Raji (cell line): ENCODE measurements at regions not wholly inside any gene's neighbourhood (a gene's known extent, or its start where the extent isn't known, plus 50 kb on each side); places are given as distances from the start of the nearest gene placed in this dataset.

Experiments used
- POLR2A ChIP-seq: IDR thresholded peaks from 2 replicates; pipeline ENCODE4 v1.6.1; 2011; ENCODE audit warnings: low read depth, low read length, control low read depth; ENCODE audit not compliant: insufficient read depth

GRCh38 chr1:55639526-55639925 is 424.4 kb upstream of the USP24 start:
- no peak for TF ChIP-seq POLR2A

GRCh38 chr1:55639051-55639450 is 423.9 kb upstream of the USP24 start:
- no peak for TF ChIP-seq POLR2A

DNA sequence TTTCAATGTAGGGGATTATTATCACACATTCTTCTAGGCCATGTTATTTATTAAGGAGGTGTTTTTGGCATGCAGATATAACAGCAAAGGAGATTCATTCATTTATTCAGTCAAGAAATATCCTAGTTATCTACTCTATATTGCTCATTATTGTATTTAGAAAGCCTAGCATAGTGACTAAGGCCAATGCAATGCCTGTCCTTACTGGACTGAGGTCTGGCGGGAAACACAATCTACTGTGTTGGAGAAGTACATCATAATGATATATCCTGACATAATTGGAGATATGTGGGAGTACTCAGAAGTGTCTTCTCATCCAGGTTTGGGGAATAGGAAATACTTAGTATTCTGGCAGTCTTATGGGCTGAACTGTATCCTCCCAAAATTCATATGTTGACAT is 421.5 kb upstream of the USP24 start:
- no peak for TF ChIP-seq POLR2A

DNA sequence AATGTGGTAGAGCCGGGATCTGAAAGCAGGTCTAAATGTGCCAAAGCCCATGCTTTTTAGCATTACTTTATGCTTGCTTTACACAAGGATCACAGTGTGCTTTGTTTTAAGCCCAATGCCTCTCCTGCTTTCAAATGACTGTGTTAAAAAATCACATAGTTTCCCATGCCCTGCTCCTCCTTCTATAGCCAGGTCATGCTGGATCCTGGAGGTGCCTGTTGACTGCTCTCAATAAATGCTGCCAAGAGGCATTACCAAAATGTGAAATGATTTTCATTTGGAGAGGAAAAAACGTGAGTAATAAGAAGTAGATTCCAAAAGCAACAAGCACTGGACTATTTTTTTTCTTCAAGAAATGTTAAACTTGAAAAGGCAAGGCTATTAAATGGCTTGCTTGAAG is 420.7 kb upstream of the USP24 start:
- TF ChIP-seq POLR2A = no peak

DNA sequence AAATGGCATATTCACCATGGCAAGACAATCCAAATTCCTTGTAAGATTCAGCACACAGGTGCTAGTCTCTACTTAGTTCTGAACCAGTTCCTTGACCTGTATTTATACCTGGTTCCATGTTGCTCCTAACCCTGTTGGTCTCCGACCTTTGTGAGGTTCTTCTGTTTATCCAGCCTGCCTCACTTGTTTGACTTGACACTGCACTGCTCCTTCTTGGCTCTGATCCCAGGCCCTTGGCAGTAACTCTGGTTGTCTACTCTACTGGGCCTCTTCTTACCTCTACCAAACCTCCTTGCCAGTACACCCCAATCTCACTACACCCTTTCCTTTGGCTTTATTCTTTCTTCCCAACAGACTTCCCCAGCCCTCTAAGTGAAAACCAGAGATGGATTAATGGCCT is 419.4 kb upstream of the USP24 start:
- no peak for TF ChIP-seq POLR2A

DNA sequence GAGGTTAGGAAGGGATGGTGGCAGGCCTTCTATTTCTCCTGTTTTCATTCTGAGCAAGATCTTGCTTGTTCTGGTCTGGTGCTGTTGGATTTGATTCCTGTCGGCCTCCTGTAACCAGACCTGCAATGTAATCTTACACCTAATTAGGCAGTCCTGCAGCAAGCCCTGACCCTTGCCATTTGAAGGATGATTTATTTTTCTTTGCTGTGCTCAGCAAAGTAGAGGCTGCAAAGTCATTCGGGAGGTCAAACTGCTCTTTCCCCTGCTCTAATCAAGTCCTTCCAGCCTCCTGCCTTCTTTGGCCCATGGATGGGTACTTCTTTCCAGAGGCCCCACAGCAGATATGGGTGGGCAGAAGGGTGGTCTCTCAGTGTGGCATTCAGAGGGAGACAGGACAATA is 417.7 kb upstream of the USP24 start:
- TF ChIP-seq POLR2A = no peak

DNA sequence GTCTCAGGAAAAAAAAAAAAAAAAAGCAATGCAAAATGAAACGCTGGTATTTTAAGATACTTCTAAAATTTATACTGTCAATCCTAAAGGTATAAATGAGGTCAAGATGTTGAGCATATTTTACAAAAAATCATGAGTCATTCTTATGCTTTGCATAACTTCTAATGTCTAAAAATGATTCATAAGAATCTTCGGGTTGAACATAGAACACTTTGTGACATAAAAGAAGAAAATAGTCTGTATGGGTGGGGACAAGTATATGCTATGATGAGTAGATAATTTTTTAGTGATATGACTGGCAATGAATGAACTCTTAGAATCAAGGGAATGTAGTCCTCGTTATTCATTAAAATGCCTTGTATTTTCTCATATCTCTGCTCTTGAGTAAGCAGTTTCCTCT is 416.9 kb upstream of the USP24 start:
- no peak for TF ChIP-seq POLR2A

DNA sequence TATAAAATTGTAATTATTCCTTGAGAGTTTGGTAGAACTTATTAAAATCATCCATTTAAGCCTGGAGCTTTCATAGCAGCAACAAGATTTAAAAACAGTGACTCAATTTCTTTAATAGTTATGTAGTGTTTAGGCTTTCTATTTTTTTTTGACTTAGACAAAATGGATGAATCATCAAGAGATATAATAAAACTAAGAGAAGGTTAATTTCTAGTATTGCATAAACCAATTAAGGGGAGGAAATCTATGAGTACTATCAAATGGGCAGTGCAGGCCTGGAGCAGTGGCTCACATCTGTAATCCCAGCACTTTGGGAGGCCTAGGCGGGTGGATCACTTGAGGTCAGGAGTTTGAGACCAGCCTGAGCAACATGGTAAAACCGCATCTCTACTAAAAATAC is 416.3 kb upstream of the USP24 start:
- TF ChIP-seq POLR2A = no peak

DNA sequence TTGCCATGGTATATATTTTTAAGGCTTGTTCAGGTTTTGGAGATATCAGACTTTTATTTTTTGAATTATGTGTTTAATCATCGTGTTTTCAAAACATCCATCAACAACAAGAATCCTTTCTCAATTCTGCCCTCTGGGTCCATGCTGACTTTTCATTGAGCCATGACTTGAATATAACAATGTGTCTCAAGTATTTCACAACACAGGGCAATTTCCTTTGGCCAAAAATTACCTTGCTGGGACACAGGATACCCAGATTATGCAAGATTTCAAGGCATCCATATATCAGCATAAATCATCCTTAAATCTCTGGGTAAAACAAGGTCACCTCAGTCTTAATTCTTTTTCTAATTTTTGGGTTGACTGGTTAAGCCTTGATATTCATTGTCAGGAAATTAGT is 411.2 kb upstream of the USP24 start:
- TF ChIP-seq POLR2A = no peak

DNA sequence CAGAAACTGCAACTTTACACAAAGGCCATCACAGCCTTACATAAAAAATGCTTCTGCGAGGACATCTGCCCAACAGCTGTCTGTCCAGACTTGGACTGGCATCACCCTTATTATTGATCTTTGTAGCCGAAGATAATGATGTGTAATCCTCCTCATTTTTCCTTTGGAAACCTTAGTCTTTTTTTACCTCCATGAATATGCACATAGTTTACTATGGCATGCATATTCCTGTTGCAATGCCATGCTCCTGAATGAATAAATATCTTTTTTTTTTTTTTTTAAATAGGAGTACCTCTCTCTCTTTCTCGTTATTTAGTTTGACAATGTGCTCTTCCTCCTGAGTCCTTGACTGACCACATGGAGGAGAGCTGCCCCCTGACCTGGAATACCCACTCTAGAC is 409.6 kb upstream of the USP24 start:
- TF ChIP-seq POLR2A = no peak

DNA sequence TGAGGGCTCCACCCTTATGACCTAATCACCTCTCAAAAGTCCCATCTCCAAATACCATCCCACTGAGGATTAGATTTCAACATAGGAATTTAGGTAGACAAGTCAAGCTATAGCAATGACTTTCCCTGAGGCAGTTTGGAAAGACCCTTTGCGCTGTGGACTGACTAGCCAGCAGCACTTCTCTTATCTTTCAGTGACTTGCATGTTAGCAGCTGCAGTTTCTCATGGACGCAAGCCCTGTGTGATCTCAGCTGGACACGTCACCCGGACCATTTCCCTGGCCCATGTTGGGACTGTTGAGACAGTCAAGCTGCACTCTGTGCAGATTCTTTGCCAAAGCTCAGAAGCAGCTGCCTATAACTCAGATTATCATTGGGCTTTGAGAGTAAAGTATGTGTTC is 408.1 kb upstream of the USP24 start:
- TF ChIP-seq POLR2A = no peak

DNA sequence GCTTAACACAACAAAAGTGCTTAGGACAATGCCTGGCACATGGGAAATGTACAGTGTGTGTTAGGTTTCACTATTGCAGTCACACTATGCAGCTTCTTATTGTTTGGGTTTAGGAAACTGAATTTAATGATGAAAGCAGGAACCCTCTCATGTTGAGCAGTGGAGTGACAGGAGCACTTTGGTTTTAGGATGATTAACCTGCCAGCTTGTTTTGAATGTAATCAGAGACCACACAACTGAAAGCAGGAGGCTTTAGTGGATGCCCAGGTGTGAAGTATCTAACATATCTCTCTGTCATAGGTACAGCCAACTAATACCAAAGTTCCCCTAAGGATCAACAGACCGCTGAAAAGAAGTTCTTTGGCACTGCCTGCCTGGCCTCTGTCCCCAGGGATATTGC is 406.9 kb upstream of the USP24 start:
- no peak for TF ChIP-seq POLR2A

DNA sequence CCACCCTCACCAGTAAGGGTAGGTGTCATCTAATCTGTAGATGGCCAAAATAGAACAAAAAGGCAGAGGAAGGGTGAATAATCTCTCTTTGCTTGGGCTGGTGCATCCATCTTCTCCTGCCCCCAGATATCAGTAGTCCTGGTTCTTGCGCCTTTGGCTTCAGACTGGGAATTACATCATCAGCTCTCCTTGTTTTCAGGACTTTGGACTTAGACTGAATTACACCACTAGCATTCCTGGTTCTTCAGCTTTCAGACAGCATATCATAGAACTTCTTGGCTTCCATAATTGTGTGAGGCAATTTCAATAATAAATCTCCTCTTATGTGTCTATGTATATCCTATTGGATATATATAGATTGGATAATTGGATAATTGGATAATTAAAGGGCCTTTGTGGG is 403.0 kb upstream of the USP24 start:
- no peak for TF ChIP-seq POLR2A

DNA sequence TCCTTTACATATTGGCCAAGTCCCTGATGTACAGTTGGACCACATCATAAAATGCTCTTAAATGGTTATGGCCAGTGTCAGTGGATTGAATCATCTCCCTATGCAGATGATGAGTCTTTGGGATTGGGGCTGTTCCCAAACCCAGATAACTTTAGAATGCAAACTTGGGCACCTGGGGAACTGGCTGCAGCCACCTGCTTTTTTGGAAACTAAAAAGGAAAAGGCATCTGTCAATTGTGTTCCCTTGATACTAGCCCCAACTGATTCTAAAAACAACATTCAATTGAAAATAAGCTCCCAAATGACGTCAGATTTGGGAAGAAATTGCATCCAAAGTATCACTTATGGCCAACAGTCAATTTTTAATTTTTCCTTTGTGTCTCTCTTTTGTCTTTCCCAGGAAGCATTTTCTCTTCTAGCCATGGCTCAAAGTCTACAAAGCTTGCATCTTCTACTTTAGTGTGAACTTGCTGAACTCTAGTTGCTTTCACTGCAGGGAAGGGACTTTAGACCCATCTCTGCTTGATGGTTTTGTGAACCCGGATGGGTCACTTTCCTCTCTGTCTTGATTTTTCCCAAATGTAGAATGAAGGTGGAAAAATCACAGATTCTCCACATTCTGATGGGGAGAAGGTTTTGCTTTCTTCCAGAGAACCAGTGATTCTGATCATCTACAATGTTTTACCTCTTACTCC is 402.3 kb upstream of the USP24 start:
- TF ChIP-seq POLR2A = no peak

GRCh38 chr1:55612988-55613387 is 397.8 kb upstream of the USP24 start:
- TF ChIP-seq POLR2A = no peak

DNA sequence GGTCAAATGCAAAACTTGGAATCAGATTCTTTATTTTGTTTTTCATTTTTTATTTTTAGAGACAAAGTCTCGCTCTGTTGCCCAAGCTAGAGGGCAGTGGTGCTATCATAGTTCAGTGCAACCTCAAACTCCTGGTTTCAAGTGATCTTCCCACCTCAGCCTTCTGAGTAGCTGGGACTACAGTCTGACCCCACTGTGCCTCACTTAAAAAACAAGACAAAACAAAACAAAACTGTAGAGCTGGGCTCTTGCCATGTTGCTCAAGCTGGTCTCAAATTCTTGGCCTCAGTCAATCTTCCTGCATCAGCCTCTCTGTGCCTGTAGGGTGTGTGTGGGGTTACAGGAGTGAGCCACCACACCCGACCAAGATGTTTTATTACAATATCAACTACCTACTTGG is 396.0 kb upstream of the USP24 start:
- no peak for TF ChIP-seq POLR2A

GRCh38 chr1:55610203-55610602 is 395.0 kb upstream of the USP24 start:
- no peak for TF ChIP-seq POLR2A

GRCh38 chr1:55609630-55610029 is 394.5 kb upstream of the USP24 start:
- TF ChIP-seq POLR2A = no peak

DNA sequence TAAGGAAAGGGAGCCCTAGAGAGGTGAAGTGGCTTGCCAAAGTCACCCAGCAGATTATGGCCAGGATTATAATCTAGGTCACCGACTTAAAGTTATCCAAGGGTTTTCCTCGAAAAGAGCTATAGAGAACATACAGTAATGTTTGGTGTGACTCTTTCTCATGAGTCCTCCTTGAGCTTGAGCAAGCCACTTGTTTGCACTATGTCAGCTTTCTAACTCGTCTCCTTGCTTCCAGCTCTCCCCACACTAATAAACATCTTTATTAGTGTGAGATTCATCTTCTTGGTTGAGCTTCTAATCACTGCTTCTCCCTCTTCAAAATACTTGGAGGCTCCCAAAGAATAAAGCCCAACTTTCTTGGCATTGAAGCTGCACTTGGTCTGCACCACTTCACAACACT is 390.0 kb upstream of the USP24 start:
- TF ChIP-seq POLR2A = no peak
